HL-60 (cell line): ENCODE measurements at regions not wholly inside any gene's neighbourhood (a gene's known extent, or its start where the extent isn't known, plus 50 kb on each side); places are given as distances from the start of the nearest gene placed in this dataset.

Experiments
- CTCF ChIP-seq: IDR thresholded peaks from one replicate; pipeline ENCODE4 v1.5.1; 2011; ENCODE audit warnings: low read length, control low read depth, inconsistent platforms; ENCODE audit not compliant: insufficient read depth
- POLR2AphosphoS5 ChIP-seq: IDR thresholded peaks from 2 replicates; pipeline ENCODE4 v1.6.1; 2012; ENCODE audit warnings: low read depth
- SPI1 ChIP-seq: IDR thresholded peaks from 2 replicates; pipeline ENCODE4 v1.6.1; 2012; ENCODE audit warnings: low read depth, mild to moderate bottlenecking, borderline replicate concordance

- TF ChIP-seq CTCF (no peak), POLR2AphosphoS5 (no peak), SPI1 (no peak)
Observed at GRCh38 chr4:138338840-138339239, 96.7 kb upstream of the SLC7A11 start.
